Activated CD8-positive, alpha-beta T cell treated with anti-CD3 and anti-CD28 coated beads for 36 hours (primary cell): ENCODE measurements at regions not wholly inside any gene's neighbourhood (a gene's known extent, or its start where the extent isn't known, plus 50 kb on each side); places are given as distances from the start of the nearest gene placed in this dataset.
"Not testable (repeated sequence)": the region's sequence is repeated elsewhere in the genome, so short reads cannot be mapped to it uniquely, and the experiment has no call there.

ENCODE experiments used
- ATAC-seq: fragments of 200-7000 bp; cut with Tn5 transposase; one replicate; pipeline ENCODE4 v1.10.0; 2021; ENCODE audit warnings: mild to moderate bottlenecking, moderate library complexity
- CTCF ChIA-PET: fragments of 350-600 bp; sonication (Branson Sonifier 250); formaldehyde crosslinking; loops from one replicate; lab custom pipeline; 2021; ENCODE audit warnings: antibody characterized with exemption; lab: Charles Lee
- POLR2A ChIA-PET: fragments of 350-600 bp; sonication (Branson Sonifier 250); formaldehyde crosslinking; loops from one replicate; lab custom pipeline; 2021; ENCODE audit warnings: antibody characterized with exemption; lab: Charles Lee
- DNase-seq: peaks from one replicate; pipeline ENCODE4 v3.0.0-alpha.2; 2020
- H3K27ac Mint-ChIP-seq: one replicate; pipeline ENCODE4 v1.8.0; 2021; ENCODE audit warnings: mild to moderate bottlenecking, mixed read lengths
- H3K27me3 Mint-ChIP-seq: one replicate; pipeline ENCODE4 v1.8.0; 2021; ENCODE audit warnings: mixed read lengths
- H3K36me3 Mint-ChIP-seq: one replicate; pipeline ENCODE4 v1.8.0; 2021; ENCODE audit warnings: low read depth, mixed read lengths
- H3K4me1 Mint-ChIP-seq: one replicate; pipeline ENCODE4 v1.8.0; 2021; ENCODE audit warnings: low read depth, mixed read lengths
- H3K4me3 Mint-ChIP-seq: one replicate; pipeline ENCODE4 v1.8.0; 2021; ENCODE audit warnings: mild to moderate bottlenecking, moderate library complexity, mixed read lengths
- H3K9me3 Mint-ChIP-seq: one replicate; pipeline ENCODE4 v1.8.0; 2021; ENCODE audit warnings: mixed read lengths
- CTCF ChIP-seq: fragments of 200-600 bp; IDR thresholded peaks from one replicate; pipeline ENCODE4 v1.8.0; 2022; ENCODE audit warnings: antibody characterized with exemption, mild to moderate bottlenecking
- intact Hi-C: fragments of 100-400 bp; cut with micrococcal nuclease; formaldehyde crosslinking; loops from one replicate; pipeline ENCODE4 v1.10.0; 2022

DNA sequence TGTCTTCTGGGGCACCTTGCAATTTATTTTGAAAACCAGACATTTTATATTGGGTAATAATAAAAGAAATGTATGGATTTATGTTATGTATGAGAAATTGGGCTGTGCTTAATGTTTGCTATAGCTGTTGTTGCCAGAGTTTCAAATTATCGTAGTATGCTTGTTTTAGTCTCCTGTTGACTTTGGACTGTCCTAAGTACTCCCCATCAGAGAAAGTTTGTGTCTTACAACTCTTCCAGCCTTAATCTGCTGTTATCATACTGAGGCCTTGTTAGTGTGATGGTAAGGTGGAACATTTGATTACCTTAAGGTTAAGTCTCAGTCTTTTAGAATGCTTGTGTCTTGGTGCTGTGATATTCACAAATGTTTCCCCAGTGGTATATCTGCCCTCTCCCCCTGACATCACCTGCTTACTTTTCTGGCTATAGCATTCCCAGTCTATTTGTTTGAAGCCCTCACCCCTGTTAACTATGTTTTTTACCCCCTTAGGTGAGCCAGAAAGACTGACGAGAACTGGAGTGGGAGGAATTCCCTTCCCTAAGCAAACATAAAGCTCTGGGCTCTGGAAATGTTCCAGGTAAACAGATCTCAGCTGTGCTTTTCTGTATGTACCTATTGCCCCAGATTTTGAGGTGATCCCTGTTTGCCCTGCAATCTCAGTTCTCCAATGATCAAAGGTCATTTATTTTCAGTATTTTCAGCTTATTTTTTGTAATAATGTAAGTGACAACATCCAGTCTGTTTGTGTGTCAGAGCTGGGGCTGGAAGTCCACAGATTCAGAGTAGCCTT is 581.1 kb upstream of the CITED2 start:
- ATAC-seq (no peak), DNase-seq (no peak)
- ChIA-PET POLR2A (no interaction called here), CTCF (no interaction called here)
- TF ChIP-seq CTCF: no peak
- H3K4me3 Mint-ChIP-seq: no peak overlapping the region
- H3K4me1 Mint-ChIP-seq: no peaks in the 10 kb centered on the region
- H3K27me3 Mint-ChIP-seq: peaks cover 8% of the 10 kb centered on the region
- no peaks in the 10 kb centered on the region for H3K36me3 Mint-ChIP-seq
- intact Hi-C loops: no loop called here
- no peaks in the 10 kb centered on the region for H3K9me3 Mint-ChIP-seq
- no peak overlapping the region for H3K27ac Mint-ChIP-seq

DNA sequence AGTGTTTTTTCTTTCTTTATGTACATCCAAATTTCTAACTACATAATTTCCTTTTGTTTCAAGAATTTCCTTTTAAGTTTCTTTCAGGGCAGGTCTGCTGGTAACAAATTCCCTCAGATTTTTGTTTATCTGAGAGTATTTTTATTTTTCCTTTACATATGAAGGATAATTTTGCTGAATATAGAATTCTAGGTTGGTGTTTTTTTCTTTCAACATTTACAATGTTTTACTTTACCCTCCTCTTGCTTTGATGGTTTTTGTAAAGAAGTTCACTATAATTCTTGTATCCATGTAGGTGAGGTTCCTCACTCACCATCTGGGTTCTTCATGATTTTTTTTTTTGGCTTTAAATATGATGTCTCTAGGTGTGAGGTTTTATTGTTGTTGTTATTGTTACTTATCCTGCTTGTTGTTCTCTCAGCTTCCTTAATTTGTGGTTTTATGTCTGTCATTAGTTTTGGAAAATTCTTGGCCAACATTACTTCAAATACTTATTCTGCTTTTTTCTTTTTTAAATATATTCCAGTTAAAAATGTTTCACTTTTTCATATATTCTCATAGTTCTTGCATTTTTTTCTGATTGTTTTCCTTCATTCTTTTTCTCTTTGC is 580.1 kb upstream of the CITED2 start:
- ATAC-seq: no peak
- Mint-ChIP-seq H3K4me1 (no peaks in the 10 kb centered on the region), H3K27ac (no peak overlapping the region), H3K9me3 (peaks cover 4% of the 10 kb centered on the region), H3K36me3 (no peaks in the 10 kb centered on the region), H3K27me3 (peaks cover 8% of the 10 kb centered on the region), H3K4me3 (no peak overlapping the region)
- ChIA-PET POLR2A (no interaction called here), CTCF (no interaction called here)
- TF ChIP-seq CTCF: no peak
- DNase-seq: no peak
- intact Hi-C loops: no loop called here

- H3K4me3 Mint-ChIP-seq, intact Hi-C loops, H3K27ac Mint-ChIP-seq, H3K4me1 Mint-ChIP-seq, H3K36me3 Mint-ChIP-seq, ATAC-seq, POLR2A ChIA-PET, CTCF ChIA-PET, DNase-seq, H3K27me3 Mint-ChIP-seq, H3K9me3 Mint-ChIP-seq: not testable (repeated sequence)
Observed at GRCh38 chr6:139953780-139954179, 579.3 kb upstream of the CITED2 start.

GRCh38 chr6:139951172-139951571 is 576.7 kb upstream of the CITED2 start:
- ChIA-PET POLR2A (no interaction called here), CTCF (no interaction called here)
- DNase-seq (no peak), ATAC-seq (no peak)
- intact Hi-C loops: no loop called here
- no peak overlapping the region for H3K27ac Mint-ChIP-seq
- no peak overlapping the region for H3K4me3 Mint-ChIP-seq
- peaks cover 6% of the 10 kb centered on the region for H3K9me3 Mint-ChIP-seq
- TF ChIP-seq CTCF: no peak
- H3K27me3 Mint-ChIP-seq: peaks cover 7% of the 10 kb centered on the region
- no peaks in the 10 kb centered on the region for H3K4me1 Mint-ChIP-seq
- H3K36me3 Mint-ChIP-seq: no peaks in the 10 kb centered on the region

GRCh38 chr6:139944976-139945375 is 570.5 kb upstream of the CITED2 start:
- ATAC-seq (no peak), DNase-seq (no peak)
- intact Hi-C loops: no loop called here
- ChIA-PET POLR2A (no interaction called here), CTCF (no interaction called here)
- peaks cover 5% of the 10 kb centered on the region for H3K27me3 Mint-ChIP-seq
- no peak for TF ChIP-seq CTCF
- H3K4me3 Mint-ChIP-seq: no peak overlapping the region
- no peaks in the 10 kb centered on the region for H3K4me1 Mint-ChIP-seq
- peaks cover 4% of the 10 kb centered on the region for H3K9me3 Mint-ChIP-seq
- no peaks in the 10 kb centered on the region for H3K36me3 Mint-ChIP-seq
- H3K27ac Mint-ChIP-seq: no peak overlapping the region
